ENCODE measurements at regions not wholly inside any gene's neighbourhood (a gene's known extent, or its start where the extent isn't known, plus 50 kb on each side); places are given as distances from the start of the nearest gene placed in this dataset.
"Not testable (repeated sequence)": the region's sequence is repeated elsewhere in the genome, so short reads cannot be mapped to it uniquely, and the experiment has no call there.

GRCh38 chr1:29551123-29551936, 315.0 kb downstream of the PTPRU start:
- no peaks in the 10 kb centered on the region for H3K36me3 ChIP-seq (ENCODE audit: control insufficient read depth in 4 of 4, insufficient read depth in 3 of 4, low read depth in 1 of 4, low read length in 3 of 4)
- 78% methylated on average over 21 of the region's 21 CpGs for WGBS

GRCh38 chr1:29550119-29550841, 314.0 kb downstream of the PTPRU start:
- whole genome bisulfite sequencing, result 73% methylated on average over 19 of the region's 19 CpGs
- no peaks in the 10 kb centered on the region for H3K9me3 ChIP-seq (ENCODE audit: control insufficient read depth in 4 of 4, low read length in 3 of 4)

More at GRCh38 chr1:29551123-29551936, 315.0 kb downstream of the PTPRU start:
- Histone ChIP-seq H3K4me1 (ENCODE audit: control insufficient read depth in 4 of 4, insufficient read depth in 4 of 4, low read length in 3 of 4) (no peaks in the 10 kb centered on the region), H3K27me3 (ENCODE audit: control insufficient read depth in 4 of 4, insufficient read depth in 4 of 4, low read length in 3 of 4) (no peaks in the 10 kb centered on the region), H3K9me3 (ENCODE audit: control insufficient read depth in 4 of 4, low read length in 3 of 4) (no peaks in the 10 kb centered on the region), H3K4me3 (ENCODE audit: low read depth in 1 of 3, low read length in 3 of 3) (no peak overlapping the region), H3K9ac (ENCODE audit: low read depth in 1 of 2, low read length in 2 of 2) (no peak overlapping the region), H3K27ac (ENCODE audit: low read depth in 1 of 2, low read length in 2 of 2) (no peak overlapping the region)
- DNase-seq (ENCODE audit: low spot score), result no peak
- TF ChIP-seq REST (IDR thresholded peaks at IDR 0.05) (no peak), TAF1 (conservative IDR thresholded peaks at IDR 0.05) (no peak), NR2F2 (IDR thresholded peaks at IDR 0.05) (no peak), FOXA1 (IDR thresholded peaks at IDR 0.05) (no peak), EGR1 (IDR thresholded peaks at IDR 0.05; ENCODE audit: low read depth in 2 of 2) (no peak)

GRCh38 chr1:29549728-29550118, 313.4 kb downstream of the PTPRU start:
- H3K27ac ChIP-seq (ENCODE audit: low read depth in 1 of 2, low read length in 2 of 2); H3K9me3 ChIP-seq (ENCODE audit: control insufficient read depth in 4 of 4, low read length in 3 of 4); H3K4me1 ChIP-seq (ENCODE audit: control insufficient read depth in 4 of 4, insufficient read depth in 4 of 4, low read length in 3 of 4); H3K9ac ChIP-seq (ENCODE audit: low read depth in 1 of 2, low read length in 2 of 2); H3K4me3 ChIP-seq (ENCODE audit: low read depth in 1 of 3, low read length in 3 of 3); DNase-seq (ENCODE audit: low spot score); H3K27me3 ChIP-seq (ENCODE audit: control insufficient read depth in 4 of 4, insufficient read depth in 4 of 4, low read length in 3 of 4); H3K36me3 ChIP-seq (ENCODE audit: control insufficient read depth in 4 of 4, insufficient read depth in 3 of 4, low read depth in 1 of 4, low read length in 3 of 4): not testable (repeated sequence)
- 67% methylated on average over 7 of the region's 7 CpGs for WGBS

More at GRCh38 chr1:29550119-29550841, 314.0 kb downstream of the PTPRU start:
- Histone ChIP-seq H3K4me3 (ENCODE audit: low read depth in 1 of 3, low read length in 3 of 3) (no peak overlapping the region), H3K27me3 (ENCODE audit: control insufficient read depth in 4 of 4, insufficient read depth in 4 of 4, low read length in 3 of 4) (no peaks in the 10 kb centered on the region), H3K4me1 (ENCODE audit: control insufficient read depth in 4 of 4, insufficient read depth in 4 of 4, low read length in 3 of 4) (no peaks in the 10 kb centered on the region), H3K36me3 (ENCODE audit: control insufficient read depth in 4 of 4, insufficient read depth in 3 of 4, low read depth in 1 of 4, low read length in 3 of 4) (no peaks in the 10 kb centered on the region), H3K9ac (ENCODE audit: low read depth in 1 of 2, low read length in 2 of 2) (no peak overlapping the region), H3K27ac (ENCODE audit: low read depth in 1 of 2, low read length in 2 of 2) (no peak overlapping the region)
- TF ChIP-seq ATF3 (IDR thresholded peaks at IDR 0.05) (no peak), CTCF (IDR thresholded peaks at IDR 0.05; ENCODE audit: low read depth, low read length, missing input control) (no peak), RXRA (IDR thresholded peaks at IDR 0.05) (no peak), SP1 (IDR thresholded peaks at IDR 0.05) (no peak)
- no peak for DNase-seq (ENCODE audit: low spot score)
